GM23338 (cell line): ENCODE measurements at regions not wholly inside any gene's neighbourhood (a gene's known extent, or its start where the extent isn't known, plus 50 kb on each side); places are given as distances from the start of the nearest gene placed in this dataset.

Source experiments
- ATAC-seq: fragments of 200-7000 bp; cut with Tn5 transposase; 3 replicates; pipeline ENCODE4 v1.9.1; 2020
- DNase-seq: peaks from one replicate; pipeline ENCODE4 v3.0.0-alpha.2; 2015; ENCODE audit warnings: low spot score
- H2AFZ ChIP-seq: fragments of 200-600 bp; sonication (generic); 2 replicates; pipeline ENCODE4 v1.8.0; 2016; ENCODE audit warnings: antibody characterized with exemption, mild to moderate bottlenecking, moderate library complexity
- H3F3A ChIP-seq: fragments of 200-600 bp; sonication (generic); replicated peaks from 2 replicates; pipeline ENCODE4 v1.8.0; 2017; ENCODE audit warnings: antibody characterized with exemption, mixed run types, low read depth
- H3K27ac ChIP-seq: fragments of 200-600 bp; sonication (generic); 2 replicates; pipeline ENCODE4 v1.6.1; 2016; ENCODE audit warnings: low read depth
- H3K27me3 ChIP-seq: fragments of 200-600 bp; sonication (generic); 2 replicates; pipeline ENCODE4 v1.8.0; 2016; ENCODE audit warnings: mild to moderate bottlenecking, mixed run types, moderate library complexity; ENCODE audit not compliant: insufficient read depth
- H3K36me3 ChIP-seq: fragments of 200-600 bp; sonication (generic); 2 replicates; pipeline ENCODE4 v1.8.0; 2016; ENCODE audit warnings: mild to moderate bottlenecking; ENCODE audit not compliant: insufficient read depth
- H3K4me1 ChIP-seq: fragments of 200-600 bp; sonication (generic); 2 replicates; pipeline ENCODE4 v1.8.0; 2016; ENCODE audit warnings: mild to moderate bottlenecking, moderate library complexity; ENCODE audit not compliant: insufficient read depth
- H3K4me2 ChIP-seq: fragments of 200-600 bp; sonication (generic); 2 replicates; pipeline ENCODE4 v1.7.1; 2017; ENCODE audit warnings: mixed run types
- H3K4me3 ChIP-seq: fragments of 200-600 bp; sonication (generic); 2 replicates; pipeline ENCODE4 v1.6.1; 2016; ENCODE audit warnings: mixed run types
- H3K79me2 ChIP-seq: fragments of 200-600 bp; sonication (generic); replicated peaks from 2 replicates; pipeline ENCODE4 v1.8.0; 2017; ENCODE audit warnings: mild to moderate bottlenecking; ENCODE audit not compliant: insufficient read depth
- H3K9me2 ChIP-seq: fragments of 200-600 bp; sonication (generic); 2 replicates; pipeline ENCODE4 v1.8.0; 2017; ENCODE audit not compliant: insufficient read depth
- H4K20me1 ChIP-seq: fragments of 200-600 bp; sonication (generic); replicated peaks from 2 replicates; pipeline ENCODE4 v1.8.0; 2017; ENCODE audit warnings: mild to moderate bottlenecking; ENCODE audit not compliant: insufficient read depth
- H3K27ac Mint-ChIP-seq: 2 replicates; pipeline ENCODE4 v1.8.0; 2020; ENCODE audit warnings: inconsistent platforms, mild to moderate bottlenecking, moderate library complexity, mixed read lengths
- H3K27me3 Mint-ChIP-seq: 3 replicates; pipeline ENCODE4 v1.8.0; 2022; ENCODE audit warnings: low read depth, mild to moderate bottlenecking, moderate library complexity, mixed read lengths, inconsistent platforms; ENCODE audit not compliant: insufficient read depth, poor library complexity
- H3K36me3 Mint-ChIP-seq: 3 replicates; pipeline ENCODE4 v1.8.0; 2021; ENCODE audit warnings: low read depth, mild to moderate bottlenecking, inconsistent platforms, moderate library complexity, mixed read lengths
- H3K4me1 Mint-ChIP-seq: 3 replicates; pipeline ENCODE4 v1.8.0; 2020; ENCODE audit warnings: mild to moderate bottlenecking, inconsistent platforms, mixed read lengths
- H3K4me3 Mint-ChIP-seq: 3 replicates; pipeline ENCODE4 v1.8.0; 2021; ENCODE audit warnings: moderate library complexity, mild to moderate bottlenecking, inconsistent platforms, mixed read lengths
- H3K9me3 Mint-ChIP-seq: 3 replicates; pipeline ENCODE4 v1.8.0; 2020; ENCODE audit warnings: moderate library complexity, mild to moderate bottlenecking, inconsistent platforms, mixed read lengths
- CREB1 ChIP-seq: fragments of 250-450 bp; sonication (Bioruptor Pico); IDR thresholded peaks from 2 replicates; pipeline ENCODE4 v1.5.0; 2020; ENCODE audit warnings: low read depth, mild to moderate bottlenecking, moderate library complexity
- CTCF ChIP-seq, 2 experiments: fragments of 200-600 bp in 1 of 2; sonication (generic) in 1 of 2; conservative IDR thresholded peaks; 2 replicates each; pipeline versions ENCODE4 v1.5.1 to v1.6.1; 2016 to 2017; ENCODE audit warnings: antibody characterized with exemption in 2 of 2, low read depth in 2 of 2, mild to moderate bottlenecking in 2 of 2, moderate library complexity in 1 of 2
- ETS1 ChIP-seq: IDR thresholded peaks from 2 replicates; pipeline ENCODE4 v1.6.1; 2016; ENCODE audit warnings: antibody characterized with exemption
- EZH2phosphoT487 ChIP-seq: fragments of 200-600 bp; sonication (generic); IDR thresholded peaks from one replicate; pipeline ENCODE4 v1.8.1; 2018; ENCODE audit warnings: antibody characterized with exemption; ENCODE audit not compliant: unreplicated experiment
- JUNB ChIP-seq: IDR thresholded peaks from one replicate; pipeline ENCODE4 v1.6.1; 2016; ENCODE audit warnings: antibody characterized with exemption; ENCODE audit not compliant: unreplicated experiment
- NANOG ChIP-seq: IDR thresholded peaks from 2 replicates; pipeline ENCODE4 v1.6.1; 2016; ENCODE audit warnings: antibody characterized with exemption, borderline replicate concordance
- POLR2AphosphoS5 ChIP-seq: IDR thresholded peaks from 2 replicates; pipeline ENCODE4 v1.6.1; 2016; ENCODE audit warnings: antibody characterized with exemption, low read depth
- STAT1 ChIP-seq: IDR thresholded peaks from one replicate; pipeline ENCODE4 v1.6.1; 2016; ENCODE audit warnings: antibody characterized with exemption; ENCODE audit not compliant: unreplicated experiment
- ZNF114 ChIP-seq: fragments of 250-450 bp; sonication (Bioruptor Pico); IDR thresholded peaks from 2 replicates; pipeline ENCODE4 v1.5.0; 2020; ENCODE audit warnings: mild to moderate bottlenecking, moderate library complexity
- ZNF331 ChIP-seq: fragments of 250-450 bp; sonication (Bioruptor Pico); IDR thresholded peaks from 2 replicates; pipeline ENCODE4 v1.5.0; 2020; ENCODE audit warnings: low read depth, mild to moderate bottlenecking, moderate library complexity
- TF ChIP-seq, protein P1 (sequence below): IDR thresholded peaks from one replicate; pipeline ENCODE4 v1.6.1; 2018; ENCODE audit warnings: antibody characterized with exemption; ENCODE audit not compliant: unreplicated experiment
- TF ChIP-seq, protein P2 (sequence below): fragments of 250-450 bp; sonication (Bioruptor Pico); IDR thresholded peaks from 2 replicates; pipeline ENCODE4 v1.5.0; 2020; ENCODE audit warnings: mild to moderate bottlenecking, moderate library complexity

GRCh38 chr10:42111076-42111475, 527.3 kb downstream of the ZNF33B start:
- H3K4me1 ChIP-seq, result no peaks in the 10 kb centered on the region
- H3K36me3 ChIP-seq, result no peaks in the 10 kb centered on the region
- no peak overlapping the region for H3K27ac ChIP-seq
- H3K27me3 ChIP-seq, result no peaks in the 10 kb centered on the region
- no peak overlapping the region for H3K4me3 ChIP-seq
- TF ChIP-seq NANOG (no peak), EZH2phosphoT487 (no peak), ZNF331 (CRISPR knock-in tag) (no peak), ETS1 (no peak), POLR2AphosphoS5 (no peak), CREB1 (CRISPR knock-in tag) (no peak), CTCF (conservative IDR thresholded peaks at IDR 0.05; ENCODE audit: low read depth in 2 of 2) (no peak), JUNB (no peak), ZNF114 (CRISPR knock-in tag) (no peak), STAT1 (no peak)
- TF ChIP-seq, protein P1, sequence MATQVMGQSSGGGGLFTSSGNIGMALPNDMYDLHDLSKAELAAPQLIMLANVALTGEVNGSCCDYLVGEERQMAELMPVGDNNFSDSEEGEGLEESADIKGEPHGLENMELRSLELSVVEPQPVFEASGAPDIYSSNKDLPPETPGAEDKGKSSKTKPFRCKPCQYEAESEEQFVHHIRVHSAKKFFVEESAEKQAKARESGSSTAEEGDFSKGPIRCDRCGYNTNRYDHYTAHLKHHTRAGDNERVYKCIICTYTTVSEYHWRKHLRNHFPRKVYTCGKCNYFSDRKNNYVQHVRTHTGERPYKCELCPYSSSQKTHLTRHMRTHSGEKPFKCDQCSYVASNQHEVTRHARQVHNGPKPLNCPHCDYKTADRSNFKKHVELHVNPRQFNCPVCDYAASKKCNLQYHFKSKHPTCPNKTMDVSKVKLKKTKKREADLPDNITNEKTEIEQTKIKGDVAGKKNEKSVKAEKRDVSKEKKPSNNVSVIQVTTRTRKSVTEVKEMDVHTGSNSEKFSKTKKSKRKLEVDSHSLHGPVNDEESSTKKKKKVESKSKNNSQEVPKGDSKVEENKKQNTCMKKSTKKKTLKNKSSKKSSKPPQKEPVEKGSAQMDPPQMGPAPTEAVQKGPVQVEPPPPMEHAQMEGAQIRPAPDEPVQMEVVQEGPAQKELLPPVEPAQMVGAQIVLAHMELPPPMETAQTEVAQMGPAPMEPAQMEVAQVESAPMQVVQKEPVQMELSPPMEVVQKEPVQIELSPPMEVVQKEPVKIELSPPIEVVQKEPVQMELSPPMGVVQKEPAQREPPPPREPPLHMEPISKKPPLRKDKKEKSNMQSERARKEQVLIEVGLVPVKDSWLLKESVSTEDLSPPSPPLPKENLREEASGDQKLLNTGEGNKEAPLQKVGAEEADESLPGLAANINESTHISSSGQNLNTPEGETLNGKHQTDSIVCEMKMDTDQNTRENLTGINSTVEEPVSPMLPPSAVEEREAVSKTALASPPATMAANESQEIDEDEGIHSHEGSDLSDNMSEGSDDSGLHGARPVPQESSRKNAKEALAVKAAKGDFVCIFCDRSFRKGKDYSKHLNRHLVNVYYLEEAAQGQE, result no peak
- TF ChIP-seq, protein P2, sequence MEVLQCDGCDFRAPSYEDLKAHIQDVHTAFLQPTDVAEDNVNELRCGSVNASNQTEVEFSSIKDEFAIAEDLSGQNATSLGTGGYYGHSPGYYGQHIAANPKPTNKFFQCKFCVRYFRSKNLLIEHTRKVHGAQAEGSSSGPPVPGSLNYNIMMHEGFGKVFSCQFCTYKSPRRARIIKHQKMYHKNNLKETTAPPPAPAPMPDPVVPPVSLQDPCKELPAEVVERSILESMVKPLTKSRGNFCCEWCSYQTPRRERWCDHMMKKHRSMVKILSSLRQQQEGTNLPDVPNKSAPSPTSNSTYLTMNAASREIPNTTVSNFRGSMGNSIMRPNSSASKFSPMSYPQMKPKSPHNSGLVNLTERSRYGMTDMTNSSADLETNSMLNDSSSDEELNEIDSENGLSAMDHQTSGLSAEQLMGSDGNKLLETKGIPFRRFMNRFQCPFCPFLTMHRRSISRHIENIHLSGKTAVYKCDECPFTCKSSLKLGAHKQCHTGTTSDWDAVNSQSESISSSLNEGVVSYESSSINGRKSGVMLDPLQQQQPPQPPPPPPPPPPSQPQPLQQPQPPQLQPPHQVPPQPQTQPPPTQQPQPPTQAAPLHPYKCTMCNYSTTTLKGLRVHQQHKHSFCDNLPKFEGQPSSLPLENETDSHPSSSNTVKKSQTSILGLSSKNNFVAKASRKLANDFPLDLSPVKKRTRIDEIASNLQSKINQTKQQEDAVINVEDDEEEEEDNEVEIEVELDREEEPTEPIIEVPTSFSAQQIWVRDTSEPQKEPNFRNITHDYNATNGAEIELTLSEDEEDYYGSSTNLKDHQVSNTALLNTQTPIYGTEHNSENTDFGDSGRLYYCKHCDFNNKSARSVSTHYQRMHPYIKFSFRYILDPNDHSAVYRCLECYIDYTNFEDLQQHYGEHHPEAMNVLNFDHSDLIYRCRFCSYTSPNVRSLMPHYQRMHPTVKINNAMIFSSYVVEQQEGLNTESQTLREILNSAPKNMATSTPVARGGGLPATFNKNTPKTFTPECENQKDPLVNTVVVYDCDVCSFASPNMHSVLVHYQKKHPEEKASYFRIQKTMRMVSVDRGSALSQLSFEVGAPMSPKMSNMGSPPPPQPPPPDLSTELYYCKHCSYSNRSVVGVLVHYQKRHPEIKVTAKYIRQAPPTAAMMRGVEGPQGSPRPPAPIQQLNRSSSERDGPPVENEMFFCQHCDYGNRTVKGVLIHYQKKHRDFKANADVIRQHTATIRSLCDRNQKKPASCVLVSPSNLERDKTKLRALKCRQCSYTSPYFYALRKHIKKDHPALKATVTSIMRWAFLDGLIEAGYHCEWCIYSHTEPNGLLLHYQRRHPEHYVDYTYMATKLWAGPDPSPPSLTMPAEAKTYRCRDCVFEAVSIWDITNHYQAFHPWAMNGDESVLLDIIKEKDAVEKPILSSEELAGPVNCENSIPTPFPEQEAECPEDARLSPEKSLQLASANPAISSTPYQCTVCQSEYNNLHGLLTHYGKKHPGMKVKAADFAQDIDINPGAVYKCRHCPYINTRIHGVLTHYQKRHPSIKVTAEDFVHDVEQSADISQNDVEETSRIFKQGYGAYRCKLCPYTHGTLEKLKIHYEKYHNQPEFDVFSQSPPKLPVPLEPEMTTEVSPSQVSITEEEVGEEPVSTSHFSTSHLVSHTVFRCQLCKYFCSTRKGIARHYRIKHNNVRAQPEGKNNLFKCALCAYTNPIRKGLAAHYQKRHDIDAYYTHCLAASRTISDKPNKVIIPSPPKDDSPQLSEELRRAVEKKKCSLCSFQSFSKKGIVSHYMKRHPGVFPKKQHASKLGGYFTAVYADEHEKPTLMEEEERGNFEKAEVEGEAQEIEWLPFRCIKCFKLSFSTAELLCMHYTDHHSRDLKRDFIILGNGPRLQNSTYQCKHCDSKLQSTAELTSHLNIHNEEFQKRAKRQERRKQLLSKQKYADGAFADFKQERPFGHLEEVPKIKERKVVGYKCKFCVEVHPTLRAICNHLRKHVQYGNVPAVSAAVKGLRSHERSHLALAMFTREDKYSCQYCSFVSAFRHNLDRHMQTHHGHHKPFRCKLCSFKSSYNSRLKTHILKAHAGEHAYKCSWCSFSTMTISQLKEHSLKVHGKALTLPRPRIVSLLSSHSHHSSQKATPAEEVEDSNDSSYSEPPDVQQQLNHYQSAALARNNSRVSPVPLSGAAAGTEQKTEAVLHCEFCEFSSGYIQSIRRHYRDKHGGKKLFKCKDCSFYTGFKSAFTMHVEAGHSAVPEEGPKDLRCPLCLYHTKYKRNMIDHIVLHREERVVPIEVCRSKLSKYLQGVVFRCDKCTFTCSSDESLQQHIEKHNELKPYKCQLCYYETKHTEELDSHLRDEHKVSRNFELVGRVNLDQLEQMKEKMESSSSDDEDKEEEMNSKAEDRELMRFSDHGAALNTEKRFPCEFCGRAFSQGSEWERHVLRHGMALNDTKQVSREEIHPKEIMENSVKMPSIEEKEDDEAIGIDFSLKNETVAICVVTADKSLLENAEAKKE, result no peak
- no peaks in the 10 kb centered on the region for H3F3A ChIP-seq
- Mint-ChIP-seq H3K9me3 (peaks cover 64% of the 10 kb centered on the region), H3K36me3 (peaks cover 18% of the 10 kb centered on the region; the same call in 2 of the 3 replicates), H3K4me1 (no peaks in the 10 kb centered on the region), H3K27ac (no peak overlapping the region), H3K27me3 (peaks cover 2% of the 10 kb centered on the region), H3K4me3 (no peak overlapping the region)
- H4K20me1 ChIP-seq, result no peaks in the 10 kb centered on the region
- DNase-seq, result no peak
- no peaks in the 10 kb centered on the region for H3K9me2 ChIP-seq
- H2AFZ ChIP-seq, result no peak overlapping the region
- no peaks in the 10 kb centered on the region for H3K79me2 ChIP-seq
- no peak for ATAC-seq
- no peak overlapping the region for H3K4me2 ChIP-seq
